ENCODE measurements at regions not wholly inside any gene's neighbourhood (a gene's known extent, or its start where the extent isn't known, plus 50 kb on each side); places are given as distances from the start of the nearest gene placed in this dataset.

- ChIA-PET CTCF (ENCODE audit: partially characterized antibody) (no interaction called here), POLR2A (ENCODE audit: partially characterized antibody) (no interaction called here)
- DNase-seq, result no peak
- Mint-ChIP-seq H3K9me3 (peaks cover 0 to 2% (median 0%) of the 10 kb centered on the region in 8 donors), H3K4me3 (no peak overlapping the region), H3K36me3 (no peaks in the 10 kb centered on the region), H3K27ac (no peak overlapping the region), H3K27me3 (peaks cover 0 to 1% of the 10 kb centered on the region in 2 donors), H3K4me1 (peaks cover 0 to 2% (median under 1%) of the 10 kb centered on the region in 4 donors)
- Histone ChIP-seq H3K4me1 (ENCODE audit: insufficient read depth, low read length) (no peaks in the 10 kb centered on the region), H3K36me3 (ENCODE audit: insufficient read depth, low read length) (no peaks in the 10 kb centered on the region), H3K4me3 (ENCODE audit: low read length in 2 of 2) (no peak overlapping the region), H3K27ac (ENCODE audit: low read depth, low read length) (no peak overlapping the region), H3K9me3 (ENCODE audit: control insufficient read depth in 1 of 2, low read length in 2 of 2) (no peaks in the 10 kb centered on the region), H3K27me3 (ENCODE audit: insufficient read depth, low read length) (no peaks in the 10 kb centered on the region)
- intact Hi-C loops (cut with micrococcal nuclease), result no loop called here
Observed at GRCh38 chr6:21908161-21908848, 314.8 kb downstream of the SOX4 start.

DNA sequence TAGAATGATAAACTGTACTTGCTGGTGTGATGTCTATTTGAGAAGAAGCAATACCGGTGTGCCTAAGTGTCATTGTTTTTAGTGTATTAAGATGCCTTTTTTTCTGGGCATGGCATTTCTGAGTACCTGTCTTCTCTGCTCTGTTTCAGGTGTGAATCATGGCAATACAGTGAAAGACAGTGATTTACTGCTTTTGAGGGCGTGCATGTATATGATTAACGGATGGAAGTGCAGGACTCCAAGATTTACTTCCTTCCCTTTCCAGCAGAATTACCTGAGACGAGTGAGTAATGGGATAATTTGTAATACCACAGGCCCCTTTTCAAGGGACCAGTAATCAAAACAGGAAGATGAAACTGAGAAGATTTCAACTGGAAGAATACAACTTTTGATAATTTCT, 315.8 kb downstream of the SOX4 start:
- POLR2A ChIA-PET (ENCODE audit: partially characterized antibody), result no interaction called here
- Histone ChIP-seq H3K36me3 (ENCODE audit: insufficient read depth, low read length) (no peaks in the 10 kb centered on the region), H3K4me1 (ENCODE audit: insufficient read depth, low read length) (no peaks in the 10 kb centered on the region), H3K4me3 (ENCODE audit: low read length in 2 of 2) (no peak overlapping the region), H3K9me3 (ENCODE audit: control insufficient read depth in 1 of 2, low read length in 2 of 2) (no peaks in the 10 kb centered on the region), H3K27me3 (ENCODE audit: insufficient read depth, low read length) (no peaks in the 10 kb centered on the region), H3K27ac (ENCODE audit: low read depth, low read length) (no peak overlapping the region)
- no peak overlapping the region for H3K27ac Mint-ChIP-seq
- intact Hi-C loops (cut with micrococcal nuclease), result no loop called here
- CTCF ChIA-PET (ENCODE audit: partially characterized antibody), result no interaction called here
- H3K36me3 Mint-ChIP-seq, result no peaks in the 10 kb centered on the region
- H3K9me3 Mint-ChIP-seq, result peaks cover 0 to 2% (median 0%) of the 10 kb centered on the region in 8 donors
- H3K27me3 Mint-ChIP-seq, result peaks cover 0 to 1% of the 10 kb centered on the region in 2 donors
- peaks cover 0 to 12% (median 5%) of the 10 kb centered on the region in 4 donors for H3K4me1 Mint-ChIP-seq
- no peak for DNase-seq
- H3K4me3 Mint-ChIP-seq, result no peak overlapping the region

- H3K4me3 ChIP-seq (ENCODE audit: low read length in 2 of 2), result no peak overlapping the region
- H3K9me3 Mint-ChIP-seq, result peaks cover 0 to 2% (median 0%) of the 10 kb centered on the region in 8 donors
- H3K27ac Mint-ChIP-seq, result no peak overlapping the region
- H3K36me3 Mint-ChIP-seq, result no peaks in the 10 kb centered on the region
- ChIA-PET POLR2A (ENCODE audit: partially characterized antibody) (no interaction called here), CTCF (ENCODE audit: partially characterized antibody) (no interaction called here)
- no peak overlapping the region for H3K27ac ChIP-seq (ENCODE audit: low read depth, low read length)
- H3K4me3 Mint-ChIP-seq, result no peak overlapping the region
- no peaks in the 10 kb centered on the region for H3K4me1 ChIP-seq (ENCODE audit: insufficient read depth, low read length)
- peaks cover 4 to 20% (median 12%) of the 10 kb centered on the region in 4 donors for H3K4me1 Mint-ChIP-seq
- H3K27me3 ChIP-seq (ENCODE audit: insufficient read depth, low read length), result no peaks in the 10 kb centered on the region
- intact Hi-C loops (cut with micrococcal nuclease), result no loop called here
- no peak for DNase-seq
- H3K27me3 Mint-ChIP-seq, result peaks cover 0 to 1% of the 10 kb centered on the region in 2 donors
- no peaks in the 10 kb centered on the region for H3K9me3 ChIP-seq (ENCODE audit: control insufficient read depth in 1 of 2, low read length in 2 of 2)
- H3K36me3 ChIP-seq (ENCODE audit: insufficient read depth, low read length), result no peaks in the 10 kb centered on the region
Observed at GRCh38 chr6:21911208-21911607, 317.7 kb downstream of the SOX4 start.

DNA sequence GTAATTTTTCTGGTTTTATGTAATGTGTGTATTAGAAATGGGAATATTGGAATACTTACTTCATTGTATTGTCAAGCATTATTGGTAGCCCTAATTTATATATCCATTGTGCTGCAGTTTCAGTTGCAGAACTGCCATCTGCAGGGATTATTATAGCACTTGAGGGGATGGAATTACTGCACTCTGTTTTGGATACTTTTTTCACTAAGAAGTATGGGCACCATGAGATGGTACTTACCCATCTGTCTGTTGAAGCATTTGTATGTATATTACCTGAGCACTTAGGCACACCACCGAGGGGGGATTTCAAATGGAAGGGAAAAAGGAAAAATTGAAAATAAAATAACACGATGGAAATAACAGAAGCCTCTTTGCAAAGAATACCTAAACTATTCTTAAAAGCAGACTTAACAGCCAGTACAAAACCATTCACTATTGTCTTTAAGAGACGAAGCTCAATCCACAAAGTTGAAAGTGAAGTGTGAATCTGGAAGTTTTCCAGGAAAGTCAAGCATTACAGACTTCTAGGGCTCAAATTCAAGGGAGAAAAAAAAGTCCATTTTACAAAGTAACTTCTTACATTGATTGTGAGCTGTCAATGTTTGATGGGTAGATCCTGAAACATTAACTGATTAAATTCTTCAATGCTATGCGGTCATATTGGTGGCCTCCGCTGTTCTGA, 318.7 kb downstream of the SOX4 start:
- no peaks in the 10 kb centered on the region for H3K4me1 ChIP-seq (ENCODE audit: insufficient read depth, low read length)
- no peak overlapping the region for H3K27ac Mint-ChIP-seq
- ChIA-PET POLR2A (ENCODE audit: partially characterized antibody) (no interaction called here), CTCF (ENCODE audit: partially characterized antibody) (no interaction called here)
- no peaks in the 10 kb centered on the region for H3K9me3 ChIP-seq (ENCODE audit: control insufficient read depth in 1 of 2, low read length in 2 of 2)
- DNase-seq, result no peak
- intact Hi-C loops (cut with micrococcal nuclease), result no loop called here
- H3K27me3 ChIP-seq (ENCODE audit: insufficient read depth, low read length), result no peaks in the 10 kb centered on the region
- no peak overlapping the region for H3K4me3 ChIP-seq (ENCODE audit: low read length in 2 of 2)
- no peak overlapping the region for H3K27ac ChIP-seq (ENCODE audit: low read depth, low read length)
- peaks cover 0 to 2% (median 0%) of the 10 kb centered on the region in 8 donors for H3K9me3 Mint-ChIP-seq
- H3K27me3 Mint-ChIP-seq, result peaks cover 0 to 1% of the 10 kb centered on the region in 2 donors
- H3K36me3 Mint-ChIP-seq, result no peaks in the 10 kb centered on the region
- peaks cover 7 to 24% (median 13%) of the 10 kb centered on the region in 4 donors for H3K4me1 Mint-ChIP-seq
- no peaks in the 10 kb centered on the region for H3K36me3 ChIP-seq (ENCODE audit: insufficient read depth, low read length)
- no peak overlapping the region for H3K4me3 Mint-ChIP-seq

DNA sequence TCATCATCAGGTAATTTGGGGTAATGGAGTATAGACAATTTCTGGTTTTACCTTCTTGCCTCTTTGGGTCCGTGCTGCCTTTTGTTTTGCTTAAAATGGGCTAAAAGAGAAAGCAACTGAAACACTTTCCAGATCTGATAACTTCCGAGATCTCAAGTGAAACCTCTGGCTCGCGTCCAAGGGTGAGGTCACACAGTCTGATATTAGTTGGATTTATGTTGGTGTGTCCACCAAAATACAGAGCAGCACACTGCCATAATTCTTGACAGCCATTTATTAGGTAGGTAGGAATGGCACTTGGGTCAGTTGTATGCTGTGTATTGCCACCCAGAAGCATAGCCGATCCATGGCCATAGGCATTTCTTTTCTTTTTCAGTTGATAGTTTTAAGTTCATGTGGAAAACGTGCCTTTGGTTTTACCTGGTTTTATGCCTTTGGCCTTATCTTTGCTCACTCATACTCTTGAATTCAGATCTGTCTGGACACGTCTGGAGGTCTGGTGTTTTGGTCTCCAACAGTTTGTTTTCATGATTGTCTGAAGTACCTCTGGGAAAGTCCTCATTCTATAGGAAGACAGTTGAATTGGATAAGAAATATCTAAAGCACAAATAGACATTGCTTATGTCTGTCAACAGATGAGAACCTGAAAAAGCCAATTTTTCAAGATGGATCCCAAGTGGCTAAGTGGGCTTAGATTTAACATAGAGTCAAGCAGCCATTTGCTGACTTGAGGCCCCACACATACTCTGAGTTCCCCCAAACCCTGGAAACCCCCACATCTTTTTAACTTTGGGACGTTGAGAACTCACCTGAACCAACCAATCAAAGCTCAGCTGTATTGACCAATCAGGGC, 320.8 kb downstream of the SOX4 start:
- H3K27me3 Mint-ChIP-seq, result peaks cover 0 to 2% of the 10 kb centered on the region in 2 donors
- peak in 1 of 5 donors; percentile 26 for DNase-seq
- CTCF ChIA-PET (ENCODE audit: partially characterized antibody), result no interaction called here

GRCh38 chr6:21915707-21916260, 322.2 kb downstream of the SOX4 start:
- Mint-ChIP-seq H3K27me3 (peaks cover 0 to 2% of the 10 kb centered on the region in 2 donors), H3K4me3 (peak overlapping the region in 5 of 8 donors; percentile 1 to 70 (median 5)), H3K27ac (peak overlapping the region in 1 of 7 donors; percentile 31), H3K36me3 (no peaks in the 10 kb centered on the region), H3K4me1 (peaks cover 7 to 24% (median 13%) of the 10 kb centered on the region in 4 donors), H3K9me3 (peaks cover 0 to 2% (median 0%) of the 10 kb centered on the region in 8 donors)
- H3K27ac ChIP-seq (ENCODE audit: low read depth, low read length), result no peak overlapping the region
- ChIA-PET CTCF (ENCODE audit: partially characterized antibody) (interaction anchor here (0.7 kb wide), 1 partner anchor 616 kb away, joined by 3 read pairs; no protein-coding TSS in a partner anchor), POLR2A (ENCODE audit: partially characterized antibody) (no interaction called here)
- no peaks in the 10 kb centered on the region for H3K4me1 ChIP-seq (ENCODE audit: insufficient read depth, low read length)
- H3K9me3 ChIP-seq (ENCODE audit: control insufficient read depth in 1 of 2, low read length in 2 of 2), result no peaks in the 10 kb centered on the region
- intact Hi-C loops (cut with micrococcal nuclease), result no loop called here
- H3K27me3 ChIP-seq (ENCODE audit: insufficient read depth, low read length), result no peaks in the 10 kb centered on the region
- DNase-seq, result no peak
- H3K36me3 ChIP-seq (ENCODE audit: insufficient read depth, low read length), result no peaks in the 10 kb centered on the region
- no peak overlapping the region for H3K4me3 ChIP-seq (ENCODE audit: low read length in 2 of 2)

More for the DNA sequence above, 320.8 kb downstream of the SOX4 start:
- H3K4me3 Mint-ChIP-seq, result peak overlapping the region in 5 of 8 donors; percentile 6 to 73 (median 64)
- H3K27ac Mint-ChIP-seq, result peak overlapping the region in 2 of 7 donors; percentile 74 to 81
- intact Hi-C loops (cut with micrococcal nuclease), result no loop called here
- no peaks in the 10 kb centered on the region for H3K4me1 ChIP-seq (ENCODE audit: insufficient read depth, low read length)
- H3K36me3 Mint-ChIP-seq, result no peaks in the 10 kb centered on the region
- H3K9me3 Mint-ChIP-seq, result peaks cover 0 to 2% (median 0%) of the 10 kb centered on the region in 8 donors
- no peak overlapping the region for H3K27ac ChIP-seq (ENCODE audit: low read depth, low read length)
- H3K4me3 ChIP-seq (ENCODE audit: low read length in 2 of 2), result no peak overlapping the region
- peaks cover 7 to 24% (median 13%) of the 10 kb centered on the region in 4 donors for H3K4me1 Mint-ChIP-seq
- no peaks in the 10 kb centered on the region for H3K27me3 ChIP-seq (ENCODE audit: insufficient read depth, low read length)
- POLR2A ChIA-PET (ENCODE audit: partially characterized antibody), result no interaction called here
- H3K9me3 ChIP-seq (ENCODE audit: control insufficient read depth in 1 of 2, low read length in 2 of 2), result no peaks in the 10 kb centered on the region
- H3K36me3 ChIP-seq (ENCODE audit: insufficient read depth, low read length), result no peaks in the 10 kb centered on the region

DNA sequence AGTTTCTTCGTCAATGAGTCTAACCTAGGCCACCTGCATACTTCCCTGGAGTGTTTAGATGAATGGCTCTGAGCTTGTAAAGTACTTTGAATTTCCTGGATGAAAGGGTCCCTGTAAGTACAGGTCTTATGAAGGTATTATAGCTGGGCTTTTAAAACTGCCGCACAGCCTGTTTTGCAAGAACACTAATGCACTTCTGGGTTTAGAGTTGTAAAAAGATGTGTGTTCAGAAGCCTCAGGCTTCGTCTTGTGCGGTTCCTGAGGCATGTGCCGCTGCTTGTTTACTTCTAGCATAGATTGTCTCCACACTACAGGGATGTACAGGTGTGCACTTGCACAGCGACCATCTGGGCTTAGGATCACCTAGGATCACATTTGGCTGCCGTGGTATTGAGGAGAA, 324.5 kb downstream of the SOX4 start:
- no peaks in the 10 kb centered on the region for H3K4me1 ChIP-seq (ENCODE audit: insufficient read depth, low read length)
- POLR2A ChIA-PET (ENCODE audit: partially characterized antibody), result no interaction called here
- no peak for DNase-seq
- Mint-ChIP-seq H3K27me3 (peaks cover 0 to 2% of the 10 kb centered on the region in 2 donors), H3K4me1 (peaks cover 7 to 24% (median 13%) of the 10 kb centered on the region in 4 donors), H3K36me3 (no peaks in the 10 kb centered on the region), H3K9me3 (peaks cover 0 to 2% (median 0%) of the 10 kb centered on the region in 8 donors), H3K4me3 (no peak overlapping the region), H3K27ac (no peak overlapping the region)
- intact Hi-C loops (cut with micrococcal nuclease), result no loop called here
- no peaks in the 10 kb centered on the region for H3K36me3 ChIP-seq (ENCODE audit: insufficient read depth, low read length)
- H3K27me3 ChIP-seq (ENCODE audit: insufficient read depth, low read length), result no peaks in the 10 kb centered on the region
- CTCF ChIA-PET (ENCODE audit: partially characterized antibody), result no interaction called here
- H3K27ac ChIP-seq (ENCODE audit: low read depth, low read length), result no peak overlapping the region
- H3K4me3 ChIP-seq (ENCODE audit: low read length in 2 of 2), result no peak overlapping the region
- H3K9me3 ChIP-seq (ENCODE audit: control insufficient read depth in 1 of 2, low read length in 2 of 2), result no peaks in the 10 kb centered on the region
